GM12878 (cell line): ENCODE measurements at regions not wholly inside any gene's neighbourhood (a gene's known extent, or its start where the extent isn't known, plus 50 kb on each side); places are given as distances from the start of the nearest gene placed in this dataset.
"Not testable (repeated sequence)": the region's sequence is repeated elsewhere in the genome, so short reads cannot be mapped to it uniquely, and the experiment has no call there.

Source experiments
- ATAC-seq: fragments of 200-7000 bp; cut with Tn5 transposase; 3 replicates; pipeline ENCODE4 v1.9.1; 2020; ENCODE audit warnings: mild to moderate bottlenecking, moderate library complexity
- BruUV-seq: library from RNA; stranded (reverse); fragments of 400-500 nt; replicated peaks from 2 replicates; lab custom pipeline; 2021; lab: Mats Ljungman, UMichigan
- CTCF ChIA-PET: fragments of 300-600 bp; sonication (Branson Sonifier 250); formaldehyde crosslinking; extraction: SDS; loops from one replicate; lab custom pipeline; 2021; ENCODE audit warnings: inconsistent platforms; lab: Yijun Ruan, JAX
- POLR2A ChIA-PET: fragments of 350-600 bp; formaldehyde crosslinking; extraction: SDS; loops from one replicate; lab custom pipeline; 2021; ENCODE audit warnings: inconsistent platforms; lab: Charles Lee
- RAD21 ChIA-PET: fragments of 300-600 bp; sonication (Branson Sonifier 250); formaldehyde crosslinking; loops from one replicate; lab custom pipeline; 2023; ENCODE audit warnings: antibody characterized with exemption; ENCODE audit not compliant: unreplicated experiment; lab: Charles Lee
- SMC1A ChIA-PET: fragments of 300-600 bp; sonication (Branson Sonifier 250); formaldehyde crosslinking; loops from one replicate; lab custom pipeline; 2023; ENCODE audit not compliant: unreplicated experiment, uncharacterized antibody; lab: Charles Lee
- DNase-seq: peaks from one replicate; pipeline ENCODE4 v3.0.0-alpha.2; 2011; ENCODE audit warnings: low read depth, low spot score
- FAIRE-seq: peaks from 3 replicates; lab custom pipeline; 2011; peaks lifted over from hg19 to GRCh38; lab: Jason Lieb, UNC
- H2AFZ ChIP-seq: 2 replicates; pipeline ENCODE4 v1.6.0; 2011; ENCODE audit warnings: low read depth, low read length, control low read depth; ENCODE audit not compliant: control insufficient read depth
- H3K27ac ChIP-seq: 2 replicates; pipeline ENCODE4 v1.5.1; 2011; ENCODE audit warnings: control low read depth; ENCODE audit not compliant: control insufficient read depth, insufficient read depth
- H3K27me3 ChIP-seq, 2 experiments: replicated peaks in 1 of 2; 2 replicates each; pipeline versions ENCODE4 v1.6.0 to v1.6.1; 2011; ENCODE audit warnings: low read length in 1 of 2; ENCODE audit not compliant: control insufficient read depth in 2 of 2, insufficient read depth in 2 of 2
- H3K36me3 ChIP-seq, 2 experiments: 2 replicates each; pipeline ENCODE4 v1.5.1; 2011; ENCODE audit warnings: low read length in 1 of 2; ENCODE audit not compliant: control insufficient read depth in 2 of 2, insufficient read depth in 2 of 2
- H3K4me1 ChIP-seq: 2 replicates; pipeline ENCODE4 v1.6.1; 2011; ENCODE audit warnings: mild to moderate bottlenecking, low read length, moderate library complexity, mixed read lengths; ENCODE audit not compliant: control insufficient read depth, insufficient read depth
- H3K4me2 ChIP-seq: 2 replicates; pipeline ENCODE4 v1.6.0; 2011; ENCODE audit warnings: control low read depth; ENCODE audit not compliant: control insufficient read depth, insufficient read depth
- H3K4me3 ChIP-seq: fragments of 200-600 bp; sonication (generic); 2 replicates; pipeline ENCODE4 v1.5.1; 2016
- H3K79me2 ChIP-seq: 2 replicates; pipeline ENCODE4 v1.6.0; 2011; ENCODE audit warnings: low read length; ENCODE audit not compliant: control insufficient read depth, insufficient read depth
- H3K9ac ChIP-seq: 2 replicates; pipeline ENCODE4 v1.8.0; 2011; ENCODE audit warnings: low read length, control low read depth, mixed read lengths; ENCODE audit not compliant: control insufficient read depth, insufficient read depth
- H3K9me3 ChIP-seq: replicated peaks from 3 replicates; pipeline ENCODE4 v1.5.1; 2011; ENCODE audit warnings: mild to moderate bottlenecking, low read length; ENCODE audit not compliant: control insufficient read depth, insufficient read depth
- H4K20me1 ChIP-seq: 2 replicates; pipeline ENCODE4 v1.6.0; 2011; ENCODE audit not compliant: control insufficient read depth, insufficient read depth
- BHLHE40 ChIP-seq, 2 experiments: fragments of 450-650 bp in 1 of 2; IDR thresholded peaks; 2 replicates each; pipeline ENCODE4 v1.6.1; 2011 to 2017; ENCODE audit warnings: low read depth in 2 of 2, borderline replicate concordance in 1 of 2, improper control_type of control experiment in 1 of 2, low read length in 1 of 2, mild to moderate bottlenecking in 1 of 2
- CHD1 ChIP-seq: IDR thresholded peaks from 2 replicates; pipeline ENCODE4 v1.6.1; 2012; ENCODE audit warnings: low read depth, low read length, improper control_type of control experiment
- CHD2 ChIP-seq: IDR thresholded peaks from 2 replicates; pipeline ENCODE4 v1.6.1; 2011; ENCODE audit warnings: low read depth, low read length, improper control_type of control experiment, borderline replicate concordance
- HDAC6 ChIP-seq: fragments of 200-600 bp; sonication (generic); IDR thresholded peaks from one replicate; pipeline ENCODE4 v1.8.0; 2017; ENCODE audit warnings: antibody characterized with exemption; ENCODE audit not compliant: unreplicated experiment
- MEF2A ChIP-seq: IDR thresholded peaks from 2 replicates; pipeline ENCODE4 v1.6.1; 2011; ENCODE audit warnings: low read depth, mild to moderate bottlenecking, low read length, moderate library complexity; ENCODE audit not compliant: insufficient read depth
- PBX3 ChIP-seq: IDR thresholded peaks from 2 replicates; pipeline ENCODE4 v1.6.1; 2011; ENCODE audit warnings: mild to moderate bottlenecking, low read depth, low read length, moderate library complexity; ENCODE audit not compliant: insufficient replicate concordance
- PKNOX1 ChIP-seq: fragments of 450-650 bp; IDR thresholded peaks from 2 replicates; pipeline ENCODE4 v1.6.1; 2016; ENCODE audit warnings: mild to moderate bottlenecking
- USF2 ChIP-seq: IDR thresholded peaks from 2 replicates; pipeline ENCODE4 v1.6.1; 2011; ENCODE audit warnings: low read depth, low read length, improper control_type of control experiment, borderline replicate concordance
- ZBTB11 ChIP-seq: fragments of 450-650 bp; formaldehyde crosslinking; IDR thresholded peaks from 2 replicates; pipeline ENCODE4 v1.5.0; 2022; ENCODE audit warnings: mild to moderate bottlenecking, missing genetic modification characterization
- ZBTB33 ChIP-seq: fragments of 450-650 bp; IDR thresholded peaks from 2 replicates; pipeline ENCODE4 v1.6.1; 2017; ENCODE audit warnings: mild to moderate bottlenecking
- WGBS: methylation state at CpG from one replicate; pipeline ENCODE4 v1.1.6; 2016; ENCODE audit warnings: low lambda C conversion rate; ENCODE audit not compliant: insufficient replicate concordance, insufficient coverage; ENCODE audit errors: missing lambda C conversion rate; 5-methylcytosine and 5-hydroxymethylcytosine counted together
- in situ Hi-C: fragments of 300-500 bp; cut with MboI; formaldehyde crosslinking; loops from 9 replicates; pipeline ENCODE4 v1.14.3; 2018; ENCODE audit warnings: mixed read lengths
- intact Hi-C: fragments of 100-400 bp; cut with micrococcal nuclease; formaldehyde crosslinking; loops from one replicate; pipeline ENCODE4 v1.14.2; 2022; ENCODE audit not compliant: unreplicated experiment

GRCh38 chr4:115986573-115986972 is 873.2 kb upstream of the NDST4 start (continued):
- no peak for TF ChIP-seq BHLHE40 (IDR thresholded peaks at IDR 0.05; ENCODE audit: borderline replicate concordance in 1 of 2, low read depth in 2 of 2, low read length in 1 of 2)
- no peak for TF ChIP-seq MEF2A
- no peak for TF ChIP-seq USF2
- no peak for TF ChIP-seq ZBTB11
- no peak for TF ChIP-seq PKNOX1
- TF ChIP-seq HDAC6 = no peak
- no peak for TF ChIP-seq CHD2
- TF ChIP-seq ZBTB33 = no peak
- TF ChIP-seq CHD1 = no peak
- no peak for TF ChIP-seq PBX3

GRCh38 chr4:115975421-115976001 is 862.1 kb upstream of the NDST4 start:
- DNase-seq, POLR2A ChIA-PET: not testable (repeated sequence)
- WGBS = 49% methylated on average over 8 of the region's 8 CpGs

More at GRCh38 chr4:115975421-115976001, 862.1 kb upstream of the NDST4 start:
- H3K4me2 ChIP-seq, H3K4me3 ChIP-seq, CTCF ChIA-PET, H4K20me1 ChIP-seq, H3K27ac ChIP-seq, FAIRE-seq, intact Hi-C loops, BruUV-seq, SMC1A ChIA-PET, H2AFZ ChIP-seq, H3K79me2 ChIP-seq, H3K4me1 ChIP-seq, ATAC-seq, RAD21 ChIA-PET, H3K9me3 ChIP-seq, H3K9ac ChIP-seq, H3K36me3 ChIP-seq, in situ Hi-C loops, H3K27me3 ChIP-seq: not testable (repeated sequence)
